ENCODE measurements at regions not wholly inside any gene's neighbourhood (a gene's known extent, or its start where the extent isn't known, plus 50 kb on each side); places are given as distances from the start of the nearest gene placed in this dataset.

DNA sequence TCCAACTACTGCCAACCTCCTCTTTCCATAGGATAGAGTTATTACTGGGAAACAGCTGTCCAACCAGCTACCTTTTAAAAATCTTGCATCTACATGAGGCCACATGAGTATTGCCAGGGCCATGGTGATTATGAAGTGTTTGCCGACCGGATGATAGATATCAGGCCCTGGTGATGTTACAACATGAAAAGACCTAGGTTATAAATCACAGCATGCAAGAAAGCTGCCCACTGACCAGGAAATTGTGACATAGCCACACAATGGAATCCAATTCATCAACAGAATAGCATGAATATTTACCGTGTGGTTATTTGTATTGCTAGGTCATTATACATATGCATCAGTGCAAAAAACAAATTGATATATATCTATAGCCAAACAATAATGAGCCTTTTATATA lies 517.0 kb downstream of the INHBA start:
- ChIA-PET CTCF (ENCODE audit: partially characterized antibody) (no interaction called here), POLR2A (ENCODE audit: partially characterized antibody) (no interaction called here)
- 63% methylated on average over 3 of the region's 3 CpGs; no CpG with 5 or more reads in 1 of the 2 experiments for WGBS, 2 experiments (ENCODE audit: extremely low coverage in 1 of 2, insufficient coverage in 1 of 2, insufficient read length in 1 of 2, insufficient replicate concordance in 2 of 2, low coverage in 1 of 2, low lambda C conversion rate in 2 of 2, missing lambda C conversion rate in 1 of 2)
- Histone ChIP-seq H3K9ac (replicated peaks in 1 of 4; ENCODE audit: extremely low read depth in 1 of 4, low read depth in 3 of 4, low read length in 3 of 4) (no peak overlapping the region), H4K20me1 (replicated peaks in 1 of 2; ENCODE audit: control insufficient read depth in 1 of 2, insufficient read depth in 2 of 2, low read length in 2 of 2) (no peaks in the 10 kb centered on the region), H3K4me1 (replicated peaks in 1 of 4; ENCODE audit: control insufficient read depth in 3 of 4, insufficient read depth in 4 of 4, low read length in 3 of 4) (no peaks in the 10 kb centered on the region), H3K36me3 (ENCODE audit: control insufficient read depth in 2 of 4, insufficient read depth in 4 of 4, low read length in 3 of 4) (no peaks in the 10 kb centered on the region), H3K27me3 (replicated peaks in 1 of 4; ENCODE audit: control insufficient read depth in 3 of 4, extremely low read depth in 1 of 4, insufficient read depth in 3 of 4, low read length in 3 of 4) (no peaks in the 10 kb centered on the region), H3K4ac (replicated peaks; ENCODE audit: insufficient read length, low read depth, low read length) (no peak overlapping the region), H4K8ac (ENCODE audit: extremely low read depth, insufficient read depth, low read length) (no peak overlapping the region), H3K18ac (ENCODE audit: extremely low read depth, low read length) (no peak overlapping the region), H3K79me1 (ENCODE audit: low read depth, low read length) (no peaks in the 10 kb centered on the region), H3K23me2 (ENCODE audit: low read depth, low read length) (no peaks in the 10 kb centered on the region; the same call in 1 of the 2 replicates), H4K5ac (ENCODE audit: insufficient read length, low read depth, low read length) (no peak overlapping the region), H3K4me3 (ENCODE audit: extremely low read depth in 1 of 4, insufficient read depth in 2 of 4, low read depth in 3 of 4, low read length in 4 of 4) (no peak overlapping the region), H2BK20ac (ENCODE audit: low read length) (no peak overlapping the region), H2BK12ac (ENCODE audit: low read depth, low read length) (no peak overlapping the region), H2BK5ac (ENCODE audit: low read depth, low read length) (no peak overlapping the region), H3K27ac (ENCODE audit: low read depth, low read length) (no peak overlapping the region), H2BK15ac (ENCODE audit: low read length) (no peak overlapping the region), H2AK5ac (ENCODE audit: low read depth, low read length) (no peak overlapping the region), H3K56ac (replicated peaks; ENCODE audit: insufficient read length, low read depth, low read length) (no peak overlapping the region), H3K79me2 (ENCODE audit: control insufficient read depth in 1 of 2, insufficient read depth in 2 of 2, low read length in 2 of 2) (no peaks in the 10 kb centered on the region), H2AFZ (ENCODE audit: low read length) (no peak overlapping the region), H4K91ac (replicated peaks; ENCODE audit: insufficient read length, low read length) (no peak overlapping the region), H3K23ac (ENCODE audit: insufficient read length) (no peak overlapping the region), H3K4me2 (ENCODE audit: insufficient read depth in 1 of 2, low read depth in 2 of 2, low read length in 2 of 2) (no peak overlapping the region), H3K14ac (ENCODE audit: insufficient read length) (no peak overlapping the region), H3K9me3 (ENCODE audit: insufficient read depth in 2 of 2, low read depth in 1 of 2, low read length in 1 of 2) (no peaks in the 10 kb centered on the region), H2BK120ac (replicated peaks; ENCODE audit: low read depth, low read length) (no peak overlapping the region)
- TF ChIP-seq YY1 (IDR thresholded peaks at IDR 0.05; ENCODE audit: low read depth, low read length): no peak
- no peak for TF ChIP-seq POLR2AphosphoS5 (IDR thresholded peaks at IDR 0.05; ENCODE audit: low read depth, low read length)
- TF ChIP-seq TAF7 (optimal IDR thresholded peaks at IDR 0.05; ENCODE audit: borderline replicate concordance, low read depth, low read length): no peak
- no peak for TF ChIP-seq EP300 (IDR thresholded peaks at IDR 0.05; ENCODE audit: borderline replicate concordance in 1 of 2, low read depth in 2 of 2, low read length in 2 of 2)
- no peak for FAIRE-seq
- no peak for DNase-seq (ENCODE audit: low read depth in 1 of 2, low spot score in 2 of 2)
